ENCODE measurements at regions not wholly inside any gene's neighbourhood (a gene's known extent, or its start where the extent isn't known, plus 50 kb on each side); places are given as distances from the start of the nearest gene placed in this dataset.

- TF ChIP-seq CTCF (IDR thresholded peaks at IDR 0.05) (no peak), POLR2A (IDR thresholded peaks at IDR 0.05) (no peak)
Observed at GRCh38 chr4:64776820-64777219, 367.6 kb upstream of the TECRL start.
